Mesendoderm (in vitro differentiated cells): ENCODE measurements at regions not wholly inside any gene's neighbourhood (a gene's known extent, or its start where the extent isn't known, plus 50 kb on each side); places are given as distances from the start of the nearest gene placed in this dataset.

Source experiments
- DNase-seq: peaks from one replicate; pipeline ENCODE4 v3.0.0; 2013
- H2AK5ac ChIP-seq: 2 replicates; pipeline ENCODE4 v1.6.1; 2013; ENCODE audit warnings: low read length, inconsistent platforms
- H2BK120ac ChIP-seq: 2 replicates; pipeline ENCODE4 v1.6.1; 2013; ENCODE audit warnings: low read depth, mild to moderate bottlenecking, low read length, moderate library complexity, mixed read lengths
- H2BK15ac ChIP-seq: replicated peaks from 2 replicates; pipeline ENCODE4 v1.6.1; 2013; ENCODE audit warnings: low read depth, mild to moderate bottlenecking, moderate library complexity
- H2BK5ac ChIP-seq: 2 replicates; pipeline ENCODE4 v1.6.1; 2013; ENCODE audit warnings: low read length, inconsistent platforms
- H3K18ac ChIP-seq: 2 replicates; pipeline ENCODE4 v1.6.1; 2013; ENCODE audit warnings: mild to moderate bottlenecking, low read length, mixed read lengths
- H3K23ac ChIP-seq: one replicate; pipeline ENCODE4 v1.6.1; 2013; ENCODE audit warnings: low read length
- H3K27ac ChIP-seq: 2 replicates; pipeline ENCODE4 v1.5.1; 2013; ENCODE audit warnings: low read depth, mild to moderate bottlenecking, inconsistent platforms, low read length, moderate library complexity
- H3K27me3 ChIP-seq: 2 replicates; pipeline ENCODE4 v1.6.1; 2013; ENCODE audit warnings: low read length, control low read depth, mild to moderate bottlenecking, inconsistent platforms; ENCODE audit not compliant: insufficient read depth, poor library complexity
- H3K36me3 ChIP-seq: 2 replicates; pipeline ENCODE4 v1.6.1; 2013; ENCODE audit warnings: low read length, inconsistent platforms; ENCODE audit not compliant: control insufficient read depth, insufficient read depth
- H3K4ac ChIP-seq: one replicate; pipeline ENCODE4 v1.6.1; 2013; ENCODE audit warnings: low read depth, mild to moderate bottlenecking, low read length, moderate library complexity
- H3K4me1 ChIP-seq: 2 replicates; pipeline ENCODE4 v1.6.1; 2013; ENCODE audit warnings: low read depth, low read length, inconsistent platforms; ENCODE audit not compliant: control insufficient read depth
- H3K4me2 ChIP-seq: 2 replicates; pipeline ENCODE4 v1.6.1; 2013; ENCODE audit warnings: low read length
- H3K4me3 ChIP-seq: 2 replicates; pipeline ENCODE4 v1.5.1; 2013; ENCODE audit warnings: mild to moderate bottlenecking, low read length
- H3K56ac ChIP-seq: one replicate; pipeline ENCODE4 v1.6.1; 2013; ENCODE audit warnings: low read length
- H3K79me1 ChIP-seq: 2 replicates; pipeline ENCODE4 v1.6.1; 2013; ENCODE audit warnings: low read length, inconsistent platforms
- H3K79me2 ChIP-seq: 2 replicates; pipeline ENCODE4 v1.6.1; 2013; ENCODE audit warnings: mild to moderate bottlenecking, low read length; ENCODE audit not compliant: control insufficient read depth, insufficient read depth
- H3K9ac ChIP-seq: 2 replicates; pipeline ENCODE4 v1.6.1; 2013; ENCODE audit warnings: low read length, inconsistent platforms
- H4K5ac ChIP-seq: one replicate; pipeline ENCODE4 v1.6.1; 2013; ENCODE audit warnings: low read length
- H4K8ac ChIP-seq: one replicate; pipeline ENCODE4 v1.6.1; 2013; ENCODE audit warnings: low read depth, mild to moderate bottlenecking, control low read depth, low read length, moderate library complexity
- WGBS: extraction: QIAGEN DNeasy Blood & Tissue Kit; methylation state at CpG from one replicate; pipeline ENCODE4 v1.1.7; 2013; ENCODE audit warnings: low lambda C conversion rate, missing lambda C conversion rate; ENCODE audit not compliant: insufficient coverage; ENCODE audit errors: extremely low coverage; 5-methylcytosine and 5-hydroxymethylcytosine counted together

GRCh38 chr15:45854455-45855202 lies 219.8 kb downstream of the SQOR start:
- Histone ChIP-seq H4K8ac (no peak overlapping the region), H3K36me3 (no peaks in the 10 kb centered on the region), H2BK5ac (no peak overlapping the region), H3K4me2 (no peak overlapping the region), H3K79me1 (no peaks in the 10 kb centered on the region), H3K79me2 (no peaks in the 10 kb centered on the region), H3K4me1 (no peaks in the 10 kb centered on the region), H3K27ac (no peak overlapping the region), H4K5ac (no peak overlapping the region), H2BK120ac (no peak overlapping the region), H2BK15ac (no peak overlapping the region), H3K4ac (no peak overlapping the region), H2AK5ac (no peak overlapping the region), H3K18ac (no peak overlapping the region), H3K9ac (no peak overlapping the region), H3K23ac (no peak overlapping the region), H3K4me3 (no peak overlapping the region), H3K56ac (no peak overlapping the region), H3K27me3 (no peaks in the 10 kb centered on the region)
- DNase-seq, result no peak
- WGBS, result no CpG with 5 or more reads among the region's 6 CpGs

GRCh38 chr15:45855210-45855906 lies 220.5 kb downstream of the SQOR start:
- no peak overlapping the region for H3K18ac ChIP-seq
- H3K36me3 ChIP-seq, result no peaks in the 10 kb centered on the region
- H2BK15ac ChIP-seq, result no peak overlapping the region
- no peaks in the 10 kb centered on the region for H3K27me3 ChIP-seq
- no peak overlapping the region for H2BK5ac ChIP-seq
- WGBS, result no CpG with 5 or more reads among the region's 4 CpGs
- peak; percentile 3 for DNase-seq
- H3K4me2 ChIP-seq, result no peak overlapping the region
- no peaks in the 10 kb centered on the region for H3K79me1 ChIP-seq
- no peak overlapping the region for H3K4me3 ChIP-seq
- H4K5ac ChIP-seq, result no peak overlapping the region
- H3K9ac ChIP-seq, result no peak overlapping the region
- no peak overlapping the region for H2AK5ac ChIP-seq
- H3K79me2 ChIP-seq, result no peaks in the 10 kb centered on the region
- no peaks in the 10 kb centered on the region for H3K4me1 ChIP-seq
- H3K27ac ChIP-seq, result no peak overlapping the region
- no peak overlapping the region for H2BK120ac ChIP-seq
- no peak overlapping the region for H3K56ac ChIP-seq
- H4K8ac ChIP-seq, result no peak overlapping the region
- no peak overlapping the region for H3K4ac ChIP-seq
- H3K23ac ChIP-seq, result no peak overlapping the region

- no peaks in the 10 kb centered on the region for H3K79me2 ChIP-seq
- no peak overlapping the region for H3K4me2 ChIP-seq
- H3K4me3 ChIP-seq, result no peak overlapping the region
- DNase-seq, result peak; percentile 12
- H3K36me3 ChIP-seq, result no peaks in the 10 kb centered on the region
- no peak overlapping the region for H3K27ac ChIP-seq
- no peak overlapping the region for H2BK15ac ChIP-seq
- H2BK5ac ChIP-seq, result no peak overlapping the region
- no peak overlapping the region for H3K23ac ChIP-seq
- no peaks in the 10 kb centered on the region for H3K27me3 ChIP-seq
- no peak overlapping the region for H4K5ac ChIP-seq
- no peaks in the 10 kb centered on the region for H3K4me1 ChIP-seq
- no peak overlapping the region for H3K4ac ChIP-seq
- no peak overlapping the region for H3K18ac ChIP-seq
- H2AK5ac ChIP-seq, result no peak overlapping the region
- H3K9ac ChIP-seq, result no peak overlapping the region
- no CpG with 5 or more reads among the region's 4 CpGs for WGBS
- H4K8ac ChIP-seq, result no peak overlapping the region
- H3K56ac ChIP-seq, result no peak overlapping the region
- no peaks in the 10 kb centered on the region for H3K79me1 ChIP-seq
- no peak overlapping the region for H2BK120ac ChIP-seq
These were observed 221.2 kb downstream of the SQOR start for GRCh38 chr15:45855907-45856579.

GRCh38 chr15:45857291-45857690 lies 222.5 kb downstream of the SQOR start:
- Histone ChIP-seq H2BK15ac (no peak overlapping the region), H3K4me1 (no peaks in the 10 kb centered on the region), H3K27ac (no peak overlapping the region), H4K5ac (no peak overlapping the region), H3K79me2 (no peaks in the 10 kb centered on the region), H3K23ac (no peak overlapping the region), H3K56ac (no peak overlapping the region), H2BK5ac (no peak overlapping the region), H3K9ac (no peak overlapping the region), H3K79me1 (no peaks in the 10 kb centered on the region), H3K27me3 (no peaks in the 10 kb centered on the region), H3K4ac (no peak overlapping the region), H4K8ac (no peak overlapping the region), H3K18ac (no peak overlapping the region), H2AK5ac (no peak overlapping the region), H2BK120ac (no peak overlapping the region), H3K4me2 (no peak overlapping the region), H3K36me3 (no peaks in the 10 kb centered on the region), H3K4me3 (no peak overlapping the region)
- WGBS, result no CpG with 5 or more reads among the region's 5 CpGs
- DNase-seq, result no peak

- Histone ChIP-seq H3K23ac (no peak overlapping the region), H3K36me3 (no peaks in the 10 kb centered on the region), H3K4me2 (no peak overlapping the region), H3K27ac (no peak overlapping the region), H3K79me2 (no peaks in the 10 kb centered on the region), H3K56ac (no peak overlapping the region), H2BK15ac (no peak overlapping the region), H2AK5ac (no peak overlapping the region), H3K9ac (no peak overlapping the region), H3K79me1 (no peaks in the 10 kb centered on the region), H3K4ac (no peak overlapping the region), H4K8ac (no peak overlapping the region), H2BK120ac (no peak overlapping the region), H3K18ac (no peak overlapping the region), H3K4me3 (no peak overlapping the region), H3K27me3 (no peaks in the 10 kb centered on the region), H3K4me1 (no peaks in the 10 kb centered on the region), H4K5ac (no peak overlapping the region), H2BK5ac (no peak overlapping the region)
- DNase-seq, result no peak
- no CpG with 5 or more reads among the region's 3 CpGs for WGBS
These were observed 223.7 kb downstream of the SQOR start for GRCh38 chr15:45858491-45858890.
